GM23248 (cell line): ENCODE measurements at regions not wholly inside any gene's neighbourhood (a gene's known extent, or its start where the extent isn't known, plus 50 kb on each side); places are given as distances from the start of the nearest gene placed in this dataset.

ENCODE experiments used
- EZH2 ChIP-seq: fragments of 200-600 bp; sonication (generic); IDR thresholded peaks from 2 replicates; pipeline ENCODE4 v1.6.1; 2018; ENCODE audit warnings: antibody characterized with exemption, mild to moderate bottlenecking; ENCODE audit not compliant: insufficient read depth, poor library complexity, severe bottlenecking
- EZH2phosphoT487 ChIP-seq: fragments of 200-600 bp; sonication (generic); IDR thresholded peaks from 2 replicates; pipeline ENCODE4 v1.6.1; 2018; ENCODE audit warnings: antibody characterized with exemption, moderate library complexity, mild to moderate bottlenecking, low read depth; ENCODE audit not compliant: insufficient read depth

- TF ChIP-seq EZH2: no peak
- no peak for TF ChIP-seq EZH2phosphoT487
These were observed 228.7 kb upstream of the ANKRD50 start for GRCh38 chr4:124941267-124941666.
